K562 (cell line): ENCODE measurements at regions not wholly inside any gene's neighbourhood (a gene's known extent, or its start where the extent isn't known, plus 50 kb on each side); places are given as distances from the start of the nearest gene placed in this dataset.

Source experiments
- ATAC-seq: fragments of 200-7000 bp; cut with Tn5 transposase; 3 replicates; pipeline ENCODE4 v1.9.1; 2020; ENCODE audit warnings: moderate library complexity
- BruUV-seq: library from RNA; stranded (reverse); fragments of 400-500 nt; replicated peaks from 2 replicates; lab custom pipeline; 2021; lab: Mats Ljungman, UMichigan
- CTCF ChIA-PET: fragments of 300-600 bp; formaldehyde crosslinking; extraction: SDS; loops from one replicate; lab custom pipeline; 2021; ENCODE audit warnings: low intra/inter-chr PET ratio; lab: Yijun Ruan, JAX
- POLR2A ChIA-PET: fragments of 300-600, 350-650 bp; sonication (Branson Sonifier 250); formaldehyde crosslinking; extraction: SDS; loops from one replicate; lab custom pipeline; 2021; ENCODE audit warnings: antibody characterized with exemption, inconsistent platforms; lab: Yijun Ruan, JAX
- DNase-seq, 4 experiments: peaks; one replicate each; pipeline versions ENCODE4 v3.0.0 to v3.0.0-alpha.2; 2011 to 2018; ENCODE audit warnings: low spot score in 3 of 4, mixed read lengths in 3 of 4; ENCODE audit errors: extremely low read depth in 1 of 4
- FAIRE-seq: peaks from 2 replicates; lab custom pipeline; 2011; peaks lifted over from hg19 to GRCh38; lab: Jason Lieb, UNC
- H2AFZ ChIP-seq: 2 replicates; pipeline ENCODE4 v1.6.0; 2011; ENCODE audit warnings: low read depth, low read length, control low read depth, inconsistent platforms
- H3K27ac ChIP-seq: fragments of 200-600 bp; 3 replicates; pipeline ENCODE4 v1.8.0; 2011; ENCODE audit warnings: low read depth, mild to moderate bottlenecking, control low read depth, inconsistent platforms, low read length, moderate library complexity, mixed read lengths; ENCODE audit errors: extremely low read depth
- H3K27me3 ChIP-seq, 2 experiments: fragments of 300-600 bp in 1 of 2; 2 replicates in 1 of 2; 3 replicates in 1 of 2; pipeline versions ENCODE4 v1.6.0 to v1.8.0; 2011; ENCODE audit warnings: inconsistent platforms in 2 of 2, low read length in 2 of 2, mild to moderate bottlenecking in 1 of 2, mixed read lengths in 1 of 2, moderate library complexity in 1 of 2; ENCODE audit not compliant: control insufficient read depth in 2 of 2, insufficient read depth in 2 of 2
- H3K36me3 ChIP-seq: fragments of 300-600 bp; 3 replicates; pipeline ENCODE4 v1.8.0; 2011; ENCODE audit warnings: mild to moderate bottlenecking, low read length, inconsistent platforms; ENCODE audit not compliant: control insufficient read depth, insufficient read depth
- H3K4me1 ChIP-seq, 2 experiments: fragments of 200-600 bp in 1 of 2; replicated peaks in 1 of 2; 2 replicates in 1 of 2; 3 replicates in 1 of 2; pipeline versions ENCODE4 v1.5.1 to v1.8.0; 2011; ENCODE audit warnings: inconsistent platforms in 2 of 2, low read length in 2 of 2, mild to moderate bottlenecking in 1 of 2, mixed read lengths in 1 of 2, moderate library complexity in 1 of 2; ENCODE audit not compliant: control insufficient read depth in 2 of 2, insufficient read depth in 2 of 2
- H3K4me2 ChIP-seq: 2 replicates; pipeline ENCODE4 v1.6.1; 2011; ENCODE audit warnings: low read length, control low read depth, inconsistent platforms, mixed read lengths; ENCODE audit not compliant: insufficient read depth
- H3K4me3 ChIP-seq: fragments of 200-600 bp; sonication (generic), shearing (Covaris generic); 2 replicates; pipeline ENCODE4 v1.5.1; 2016; ENCODE audit warnings: control low read depth, inconsistent platforms
- H3K79me2 ChIP-seq: fragments of 200-600 bp; 3 replicates; pipeline ENCODE4 v1.8.0; 2011; ENCODE audit warnings: low read length, inconsistent platforms; ENCODE audit not compliant: control insufficient read depth, insufficient read depth
- H3K9ac ChIP-seq, 2 experiments: 2 replicates each; pipeline versions ENCODE4 v1.6.0 to v1.6.1; 2011; ENCODE audit warnings: low read depth in 2 of 2, low read length in 2 of 2, control low read depth in 1 of 2, inconsistent platforms in 1 of 2, mild to moderate bottlenecking in 1 of 2, mixed read lengths in 1 of 2; ENCODE audit not compliant: insufficient read depth in 1 of 2
- H3K9me1 ChIP-seq: one replicate; pipeline ENCODE4 v1.6.0; 2011; ENCODE audit warnings: inconsistent platforms, mild to moderate bottlenecking, low read length, moderate library complexity; ENCODE audit not compliant: control insufficient read depth, insufficient read depth
- H3K9me3 ChIP-seq: replicated peaks from 2 replicates; pipeline ENCODE4 v1.5.1; 2011; ENCODE audit warnings: low read depth, low read length, inconsistent platforms; ENCODE audit not compliant: control insufficient read depth, insufficient read depth
- H4K20me1 ChIP-seq: replicated peaks from 2 replicates; pipeline ENCODE4 v1.6.1; 2011; ENCODE audit warnings: low read length, inconsistent platforms, mixed read lengths; ENCODE audit not compliant: control insufficient read depth, insufficient read depth
- CEBPG ChIP-seq, 3 experiments: fragments of 200-800 bp in 1 of 3; sonication (Bioruptor generic) in 1 of 3; sonication (generic) in 1 of 3; formaldehyde crosslinking in 1 of 3; IDR thresholded peaks in 2 of 3; conservative IDR thresholded peaks in 1 of 3; 2 replicates each; pipeline versions ENCODE4 v1.6.1 to v1.8.0; 2016 to 2022; ENCODE audit warnings: missing compliant biosample characterization in 2 of 3, missing genetic modification characterization in 2 of 3, mild to moderate bottlenecking in 1 of 3, missing genetic modification reagents in 1 of 3
- CGGBP1 ChIP-seq: fragments of 250-450 bp; sonication (Bioruptor Pico); IDR thresholded peaks from 2 replicates; pipeline ENCODE4 v1.9.0; 2021; ENCODE audit warnings: mild to moderate bottlenecking
- NRF1 ChIP-seq, 2 experiments: fragments of 450-650 bp; IDR thresholded peaks in 1 of 2; conservative IDR thresholded peaks in 1 of 2; 2 replicates each; pipeline ENCODE4 v1.6.1; 2014; ENCODE audit warnings: mild to moderate bottlenecking in 2 of 2
- STAT6 ChIP-seq: sonication (generic); formaldehyde crosslinking; IDR thresholded peaks from 2 replicates; pipeline ENCODE4 v1.8.1; 2023; ENCODE audit warnings: mild to moderate bottlenecking, missing genetic modification reagents
- USF2 ChIP-seq: sonication (generic); formaldehyde crosslinking; IDR thresholded peaks from 2 replicates; pipeline ENCODE4 v1.5.0; 2020; ENCODE audit warnings: missing genetic modification reagents
- YBX1 ChIP-seq: fragments of 450-650 bp; IDR thresholded peaks from 2 replicates; pipeline ENCODE4 v1.7.1; 2016; ENCODE audit warnings: mild to moderate bottlenecking
- ZBTB7A ChIP-seq: IDR thresholded peaks from 2 replicates; pipeline ENCODE4 v1.6.1; 2011; ENCODE audit warnings: low read depth, mild to moderate bottlenecking, low read length, moderate library complexity, borderline replicate concordance; ENCODE audit not compliant: control insufficient read depth
- WGBS: fragments of 100-300 bp; shearing (Covaris generic); methylation state at CpG from one replicate; pipeline ENCODE4 v1.1.6; 2016; ENCODE audit warnings: low coverage, mixed read lengths; ENCODE audit not compliant: insufficient coverage; ENCODE audit errors: missing lambda C conversion rate; 5-methylcytosine and 5-hydroxymethylcytosine counted together
- in situ Hi-C: fragments of 300-500 bp; cut with MboI; formaldehyde crosslinking; loops from 4 replicates; pipeline ENCODE4 v1.15.0; 2018; ENCODE audit warnings: inconsistent platforms, mixed read lengths
- intact Hi-C: fragments of 100-400 bp; cut with micrococcal nuclease; formaldehyde crosslinking; loops from 2 replicates; pipeline ENCODE4 v1.14.2; 2022
- TF ChIP-seq, protein P1 (sequence below): conservative IDR thresholded peaks from 2 replicates; pipeline ENCODE4 v1.6.1; 2011; ENCODE audit warnings: low read depth, mild to moderate bottlenecking, low read length; ENCODE audit not compliant: control insufficient read depth

DNA sequence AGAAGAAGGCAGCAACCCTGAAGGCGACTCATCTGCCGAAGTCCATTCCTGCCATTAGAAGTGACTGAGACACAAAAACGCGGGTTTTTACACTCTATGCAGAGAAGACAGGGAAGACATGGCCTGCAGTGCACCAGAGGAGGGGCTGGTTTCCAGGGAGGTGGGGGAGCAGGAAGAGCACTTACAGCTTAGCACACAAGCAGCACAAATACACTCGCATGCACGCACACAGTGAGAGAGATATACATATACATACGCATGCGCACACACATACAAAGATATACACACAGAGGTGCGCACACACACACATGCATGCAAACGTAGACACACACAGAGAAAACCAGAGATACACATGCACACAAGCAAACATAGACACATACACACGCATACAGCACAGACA, 210.9 kb upstream of the CSF3R start:
- no TSS peak for BruUV-seq
- H3K27me3 ChIP-seq, result peaks cover 4 to 51% of the 10 kb centered on the region in 2 experiments; a peak in 4 of 5 replicates
- under 1% methylated on average over 11 of the region's 11 CpGs for WGBS
- CTCF ChIA-PET, result no interaction called here
- no peak overlapping the region for H3K4me2 ChIP-seq
- H4K20me1 ChIP-seq, result no peaks in the 10 kb centered on the region; the same call in 1 of the 2 replicates
- ATAC-seq (no peak), FAIRE-seq (no peak), DNase-seq (no peak)
- in situ Hi-C loops (no loop called here), intact Hi-C loops (no loop called here)
- H3K79me2 ChIP-seq, result no peaks in the 10 kb centered on the region
- no peaks in the 10 kb centered on the region for H3K9me3 ChIP-seq
- no peaks in the 10 kb centered on the region for H3K9me1 ChIP-seq
- H3K36me3 ChIP-seq, result no peaks in the 10 kb centered on the region
- no peak overlapping the region for H3K9ac ChIP-seq
- no peak overlapping the region for H3K27ac ChIP-seq
- H2AFZ ChIP-seq, result no peak overlapping the region
- no peak for TF ChIP-seq ZBTB7A
- TF ChIP-seq USF2, result no peak
- TF ChIP-seq CGGBP1 (CRISPR knock-in tag), result no peak
- TF ChIP-seq NRF1 (conservative IDR thresholded peaks at IDR 0.05 in 1 of 2, IDR thresholded peaks at IDR 0.05 in 1 of 2), result peak; percentile 73 to 79
- TF ChIP-seq YBX1, result no peak
- TF ChIP-seq CEBPG (CRISPR knock-in tag; IDR thresholded peaks at IDR 0.05), result no peak
- no peak for TF ChIP-seq CEBPG (tag; conservative IDR thresholded peaks at IDR 0.05 in 1 of 2, IDR thresholded peaks at IDR 0.05 in 1 of 2)
- TF ChIP-seq, protein P1, sequence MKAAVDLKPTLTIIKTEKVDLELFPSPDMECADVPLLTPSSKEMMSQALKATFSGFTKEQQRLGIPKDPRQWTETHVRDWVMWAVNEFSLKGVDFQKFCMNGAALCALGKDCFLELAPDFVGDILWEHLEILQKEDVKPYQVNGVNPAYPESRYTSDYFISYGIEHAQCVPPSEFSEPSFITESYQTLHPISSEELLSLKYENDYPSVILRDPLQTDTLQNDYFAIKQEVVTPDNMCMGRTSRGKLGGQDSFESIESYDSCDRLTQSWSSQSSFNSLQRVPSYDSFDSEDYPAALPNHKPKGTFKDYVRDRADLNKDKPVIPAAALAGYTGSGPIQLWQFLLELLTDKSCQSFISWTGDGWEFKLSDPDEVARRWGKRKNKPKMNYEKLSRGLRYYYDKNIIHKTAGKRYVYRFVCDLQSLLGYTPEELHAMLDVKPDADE, result no peak
- no peak for TF ChIP-seq STAT6 (CRISPR knock-in tag)
- TF ChIP-seq, all 486 proteins: peak for 1
- Histone ChIP-seq H3K4me3 (no peak overlapping the region), H3K4me1 (no peaks in the 10 kb centered on the region)
- POLR2A ChIA-PET, result no interaction called here
